ENCODE measurements at regions not wholly inside any gene's neighbourhood (a gene's known extent, or its start where the extent isn't known, plus 50 kb on each side); places are given as distances from the start of the nearest gene placed in this dataset.

DNA sequence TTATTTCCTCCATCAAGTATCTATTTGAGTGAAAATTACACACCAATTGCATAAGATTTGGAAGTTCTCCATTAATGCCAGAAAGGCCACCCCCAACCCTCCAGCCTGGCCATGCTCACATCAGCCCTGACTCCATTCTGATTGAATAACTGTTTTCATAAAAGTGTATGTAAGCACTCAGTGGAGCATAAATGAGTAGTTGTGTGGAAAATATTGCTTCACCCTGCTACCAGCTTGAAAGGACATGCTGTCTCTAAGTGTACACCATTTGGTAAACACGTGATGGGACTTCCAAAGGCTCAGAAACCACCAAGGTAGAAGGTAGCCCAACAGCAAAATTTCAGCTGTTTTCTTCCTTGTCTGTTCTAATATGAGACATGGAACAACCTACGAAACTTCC, 393.8 kb downstream of the ZNF385D start:
- no peak for DNase-seq

GRCh38 chr3:21356402-21356801, 394.6 kb downstream of the ZNF385D start:
- DNase-seq = no peak

DNA sequence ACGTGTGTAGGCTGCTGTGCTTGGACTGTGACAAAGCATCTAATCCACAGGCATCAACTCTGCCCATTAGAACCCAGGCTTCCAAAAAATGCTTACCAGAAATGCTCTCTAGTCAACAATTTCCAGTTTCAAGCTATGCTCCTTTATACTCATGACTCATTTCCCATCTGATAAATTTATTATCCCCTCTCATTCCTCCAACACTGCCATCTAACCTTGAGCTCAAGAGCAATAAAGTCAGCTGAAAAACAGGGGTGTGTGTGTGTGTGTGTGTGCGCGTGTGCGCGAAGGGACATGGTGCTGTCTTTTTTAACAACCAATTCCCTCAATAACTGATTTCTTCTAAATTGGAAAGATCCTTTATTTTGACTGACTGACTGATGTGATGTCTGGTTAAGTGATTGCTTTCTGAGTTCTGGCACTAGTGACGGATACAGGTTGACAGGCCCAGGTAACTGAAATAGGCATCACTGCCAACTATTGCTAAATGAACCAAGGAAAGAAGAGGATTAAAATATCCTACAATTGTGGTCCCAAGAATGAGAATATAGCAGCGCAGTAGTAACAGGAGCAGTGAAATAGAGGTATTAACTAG, 405.5 kb downstream of the ZNF385D start:
- DNase-seq = no peak

GRCh38 chr3:21331857-21332256, 419.2 kb downstream of the ZNF385D start:
- no peak for DNase-seq

DNA sequence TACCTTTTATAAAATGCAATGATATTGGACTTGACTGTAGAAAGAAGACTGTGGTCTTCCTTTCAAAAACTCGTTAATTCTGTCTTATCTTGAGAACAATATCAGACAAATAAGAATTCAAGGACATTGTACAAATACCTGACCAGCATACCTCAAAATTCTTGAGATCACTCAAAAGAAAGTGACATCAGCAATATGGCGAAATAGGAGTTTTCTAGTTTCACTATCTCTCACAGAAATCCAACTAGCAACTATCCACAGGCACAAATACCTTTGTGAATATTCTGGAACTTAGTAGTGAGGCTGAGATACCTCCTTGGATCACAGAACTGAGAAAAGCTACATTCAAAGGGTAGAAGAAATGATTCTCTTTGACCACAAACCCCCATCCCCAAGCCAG, 419.7 kb downstream of the ZNF385D start:
- DNase-seq = no peak

GRCh38 chr3:21330293-21330692, 420.7 kb downstream of the ZNF385D start:
- no peak for DNase-seq

DNA sequence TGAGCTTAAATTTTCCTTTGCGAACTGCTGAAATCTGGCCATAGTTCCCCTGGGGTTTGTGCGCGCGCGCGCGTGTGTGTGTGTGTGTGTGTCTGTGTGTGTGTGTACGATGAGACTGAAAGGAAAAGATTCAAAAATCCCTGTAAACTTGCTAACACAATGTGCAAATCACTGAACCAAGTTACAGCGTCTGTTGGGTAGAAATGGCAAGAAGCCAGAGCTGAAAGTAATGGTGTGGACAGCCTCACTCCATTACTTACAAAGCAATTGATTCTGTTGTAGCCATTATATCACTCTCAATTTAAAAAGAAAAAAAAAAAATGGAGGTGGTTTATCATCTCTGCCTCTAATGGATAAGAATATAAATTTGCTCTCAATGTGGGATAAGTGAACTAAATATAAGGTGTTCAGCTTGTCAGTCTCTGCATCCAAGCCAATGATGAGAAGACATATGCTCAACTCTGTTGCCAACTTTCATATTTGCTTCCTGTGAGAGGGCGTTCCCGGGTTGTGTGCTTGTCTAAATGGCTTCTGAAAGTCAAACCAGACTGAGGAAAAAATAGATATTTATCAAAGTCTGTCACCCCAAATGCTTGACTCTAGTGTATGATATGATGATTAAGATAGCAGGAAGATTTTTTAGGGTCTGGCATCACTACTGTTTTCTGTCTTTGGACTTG, 422.2 kb downstream of the ZNF385D start:
- DNase-seq = no peak

DNA sequence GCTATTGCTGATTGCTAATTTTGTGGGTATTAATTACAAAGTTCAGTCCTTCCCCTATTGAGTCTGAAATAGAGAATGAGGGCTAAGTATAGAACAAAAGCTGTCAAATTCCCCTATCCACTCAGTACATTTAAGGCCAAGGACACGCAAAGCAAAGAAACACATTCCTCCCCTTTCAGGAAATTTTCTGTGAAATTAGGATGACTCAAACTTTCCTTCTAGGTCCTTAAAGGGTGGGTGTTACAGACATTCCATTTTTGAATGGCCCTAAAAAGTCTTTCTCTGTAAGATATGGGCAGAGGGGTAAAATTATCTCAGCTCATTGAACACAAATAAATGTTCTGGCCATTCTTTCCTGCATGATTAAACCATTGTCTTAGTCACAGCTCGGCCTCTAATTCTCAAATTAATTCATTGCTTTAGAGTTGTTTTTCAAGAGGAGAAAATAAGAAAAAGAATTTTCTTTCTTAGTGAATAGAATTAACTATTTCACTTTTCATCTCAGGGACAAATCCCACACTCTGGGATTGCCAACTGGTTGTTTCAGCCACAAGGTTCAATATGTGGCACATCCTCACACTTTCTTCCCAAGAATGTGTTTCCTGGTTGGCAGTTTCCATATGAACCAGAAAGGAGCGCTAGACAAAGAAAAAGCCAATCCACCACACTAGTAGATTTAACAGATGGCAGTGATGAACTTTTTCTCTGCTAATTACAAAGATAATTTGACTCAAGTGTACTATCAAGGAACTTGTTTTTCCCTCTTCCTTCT, 424.1 kb downstream of the ZNF385D start:
- DNase-seq = no peak

DNA sequence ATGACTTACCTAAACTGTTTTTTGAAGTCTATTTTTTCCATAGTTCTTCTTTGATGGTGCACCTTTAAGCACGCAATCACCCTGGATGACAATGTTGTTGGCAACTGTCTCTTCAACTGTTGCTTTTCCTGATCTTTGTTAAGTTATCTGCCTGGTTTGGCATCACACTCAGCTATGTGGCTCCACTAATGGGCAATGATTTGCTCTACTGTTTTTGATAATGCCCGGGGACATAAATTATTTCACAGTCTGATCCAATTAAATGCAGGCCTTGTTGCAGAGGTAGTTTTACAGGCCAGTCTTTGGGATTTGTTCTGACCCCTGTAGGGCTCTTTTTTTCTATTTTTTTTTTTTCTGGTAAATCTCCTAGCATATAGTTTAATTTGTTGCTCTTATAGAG, 436.3 kb downstream of the ZNF385D start:
- no peak for DNase-seq

- no peak for DNase-seq
These were observed 440.1 kb downstream of the ZNF385D start for GRCh38 chr3:21310891-21311290.

GRCh38 chr3:21310161-21310560, 440.8 kb downstream of the ZNF385D start:
- DNase-seq = no peak

GRCh38 chr3:21297304-21297703, 453.7 kb downstream of the ZNF385D start:
- no peak for DNase-seq

GRCh38 chr3:21294768-21295167, 456.2 kb downstream of the ZNF385D start:
- no peak for DNase-seq

DNA sequence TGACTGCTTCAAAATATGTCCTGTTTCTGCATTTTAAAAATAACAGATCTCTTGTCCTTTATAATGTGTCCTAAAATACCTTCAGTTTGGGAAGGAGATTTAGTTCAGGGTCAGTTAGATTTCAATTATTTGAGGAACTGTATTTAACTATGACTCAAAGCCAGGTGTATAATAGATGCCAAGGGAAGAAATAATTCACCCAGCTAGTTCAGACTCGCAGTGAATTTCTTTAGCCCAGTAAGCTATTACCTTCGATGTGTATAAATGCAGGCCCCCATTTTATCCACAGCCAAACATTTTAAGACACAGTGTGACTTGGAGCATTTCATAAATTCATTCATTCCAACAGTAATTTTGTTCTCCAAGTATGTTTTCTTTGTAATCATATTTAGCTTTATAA, 458.0 kb downstream of the ZNF385D start:
- DNase-seq = no peak

DNA sequence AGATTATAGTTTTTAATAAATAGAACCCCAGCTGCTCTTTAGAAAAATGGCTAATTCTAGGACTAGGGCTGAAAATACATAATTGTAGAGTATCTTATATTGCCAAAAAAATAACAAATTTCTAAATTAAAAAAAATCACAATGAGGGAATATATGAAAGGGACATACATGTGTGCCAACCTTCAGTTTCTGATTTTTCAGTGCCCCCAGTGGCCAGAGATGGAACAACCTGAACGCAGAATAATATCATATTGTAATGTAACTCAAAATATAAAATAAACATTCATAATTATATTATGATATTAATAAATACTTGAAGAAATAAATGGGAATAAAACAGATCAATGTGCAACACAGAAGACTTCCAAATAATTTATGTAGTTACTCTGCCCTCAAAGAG, 460.5 kb downstream of the ZNF385D start:
- DNase-seq = no peak

GRCh38 chr3:21274079-21274571, 476.9 kb downstream of the ZNF385D start:
- DNase-seq = no peak

DNA sequence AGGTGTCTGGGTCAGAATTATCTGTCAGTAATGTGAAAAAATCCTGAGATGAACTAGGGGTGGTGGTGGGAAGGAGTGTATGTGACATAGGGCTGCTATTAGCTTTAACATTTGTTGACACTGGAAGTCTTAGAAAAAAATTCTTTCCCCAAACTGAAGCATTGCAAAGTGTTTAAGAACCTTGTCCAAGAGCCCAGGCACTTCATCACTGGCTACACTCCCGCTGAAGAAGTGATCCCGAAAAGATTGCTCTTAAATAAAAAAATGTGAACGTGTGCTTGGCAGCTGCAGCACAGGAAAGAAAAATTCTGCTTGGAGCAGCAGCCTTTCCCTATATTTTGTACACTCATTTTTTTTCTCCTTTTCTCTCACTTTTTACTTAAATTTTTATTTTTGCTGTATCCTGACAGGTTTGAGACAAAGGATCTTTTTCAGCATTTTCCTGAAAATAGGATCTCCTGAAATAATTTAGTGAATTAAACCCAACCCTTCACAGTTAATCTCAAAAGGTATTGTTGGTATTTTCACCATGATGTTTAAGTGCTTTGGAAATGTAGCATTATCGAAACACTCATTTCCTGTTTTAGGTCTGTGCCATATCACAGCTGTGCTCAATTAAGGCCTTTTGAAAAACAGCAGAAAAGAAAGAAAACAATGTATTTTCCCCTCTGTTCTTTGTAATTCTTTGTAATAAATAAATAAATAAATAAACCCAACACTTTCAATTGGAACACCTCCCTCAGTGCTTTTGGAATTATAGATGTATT, 477.6 kb downstream of the ZNF385D start:
- DNase-seq = no peak

DNA sequence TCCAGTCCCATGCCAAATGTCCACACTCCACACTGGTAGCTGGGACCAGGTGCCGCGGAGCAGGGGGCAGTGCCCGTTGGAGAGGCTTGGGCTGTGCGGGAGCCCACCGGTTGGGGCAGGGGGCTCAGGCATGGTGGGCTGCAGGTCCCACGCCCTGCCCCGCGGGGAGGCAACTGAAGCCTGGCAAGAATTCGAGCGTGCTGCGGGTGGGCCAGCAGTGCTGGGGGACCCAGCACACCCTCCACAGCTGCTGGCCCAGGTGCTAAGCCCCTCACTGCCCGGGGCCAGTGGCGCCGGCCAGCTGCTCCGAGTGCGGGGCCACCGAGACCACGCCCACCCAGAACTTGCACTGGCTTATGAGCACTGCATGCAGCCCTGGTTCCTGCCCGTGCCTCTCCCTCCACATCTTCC, 479.4 kb downstream of the ZNF385D start:
- DNase-seq = no peak

- no peak for DNase-seq
These were observed 481.1 kb downstream of the ZNF385D start for GRCh38 chr3:21269882-21270281.

DNA sequence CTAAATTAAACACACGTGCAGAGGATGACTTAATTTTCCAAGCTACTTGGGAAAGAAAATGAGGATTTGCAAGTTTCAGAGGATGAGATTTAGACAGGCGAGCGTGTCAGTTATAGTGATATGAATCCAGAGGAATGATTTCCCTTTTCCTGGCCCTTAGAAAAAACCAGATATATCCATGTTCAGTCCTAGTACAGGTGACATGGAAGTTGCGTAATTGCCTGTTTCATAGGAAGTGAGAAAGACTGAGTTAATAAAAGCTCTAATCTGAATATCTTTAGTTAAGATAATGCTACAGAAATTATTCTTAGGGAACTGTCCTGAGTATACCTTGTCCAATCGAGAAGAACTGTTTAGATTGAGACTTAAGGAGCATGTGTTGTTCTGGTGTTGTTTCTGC, 490.5 kb downstream of the ZNF385D start:
- DNase-seq = no peak

DNA sequence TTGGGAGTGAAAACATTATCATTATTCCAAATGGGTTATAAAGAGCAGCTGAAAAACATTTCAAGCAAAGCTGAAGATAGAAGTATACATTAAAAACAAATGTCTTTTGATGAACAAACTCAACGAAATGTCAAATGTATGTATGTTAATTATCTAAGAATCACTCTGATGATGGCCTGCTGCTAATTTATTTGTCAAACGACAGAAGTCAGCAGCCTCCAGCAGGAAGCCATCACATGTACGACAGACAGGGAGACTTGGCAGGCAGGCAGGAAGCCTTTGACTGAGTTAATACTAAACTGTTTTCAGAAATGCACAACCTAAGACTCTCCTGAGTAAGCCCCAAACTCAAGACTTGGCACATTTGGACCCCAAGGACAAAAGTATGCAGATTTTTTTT, 491.1 kb downstream of the ZNF385D start:
- no peak for DNase-seq

- no peak for DNase-seq
These were observed 494.1 kb downstream of the ZNF385D start for GRCh38 chr3:21256932-21257331.

DNA sequence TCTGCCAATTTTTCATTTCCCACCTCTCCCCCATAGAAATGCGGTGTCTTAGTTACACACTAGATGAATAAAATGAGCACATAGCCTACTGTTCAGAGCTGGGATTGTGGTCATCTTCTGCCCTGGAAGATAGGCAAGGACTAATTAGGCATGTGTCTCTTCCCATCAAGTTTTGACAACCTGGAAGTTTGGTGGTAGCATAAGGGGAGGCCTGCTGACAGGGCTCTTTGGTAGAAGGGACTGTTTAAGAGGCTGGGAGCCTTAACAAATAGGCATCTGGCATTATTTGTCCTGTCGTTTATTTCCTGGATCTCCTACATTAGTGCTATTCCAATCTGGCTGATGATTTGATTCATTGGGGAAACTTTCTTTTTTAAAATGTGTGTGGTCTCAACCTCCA, 512.3 kb downstream of the ZNF385D start:
- no peak for DNase-seq

Data from CD4-positive, alpha-beta T cell treated with Interleukin-17A for 4 hours (primary cell).